Stimulated activated CD4-positive, alpha-beta T cell treated with anti-CD3 and anti-CD28 coated beads, TNF-alpha, amount 100 ng/mL, for 1 hour (primary cell): ENCODE measurements at regions not wholly inside any gene's neighbourhood (a gene's known extent, or its start where the extent isn't known, plus 50 kb on each side); places are given as distances from the start of the nearest gene placed in this dataset.

Experiments
- DNase-seq, 3 donors: peaks; one replicate each; pipeline ENCODE4 v3.0.0-alpha.2; 2020; ENCODE audit warnings: low read depth in 3 of 3, low spot score in 1 of 3

- DNase-seq: no peak
Measured at GRCh38 chr4:67051000-67051789, 494.1 kb downstream of the CENPC start.

DNA sequence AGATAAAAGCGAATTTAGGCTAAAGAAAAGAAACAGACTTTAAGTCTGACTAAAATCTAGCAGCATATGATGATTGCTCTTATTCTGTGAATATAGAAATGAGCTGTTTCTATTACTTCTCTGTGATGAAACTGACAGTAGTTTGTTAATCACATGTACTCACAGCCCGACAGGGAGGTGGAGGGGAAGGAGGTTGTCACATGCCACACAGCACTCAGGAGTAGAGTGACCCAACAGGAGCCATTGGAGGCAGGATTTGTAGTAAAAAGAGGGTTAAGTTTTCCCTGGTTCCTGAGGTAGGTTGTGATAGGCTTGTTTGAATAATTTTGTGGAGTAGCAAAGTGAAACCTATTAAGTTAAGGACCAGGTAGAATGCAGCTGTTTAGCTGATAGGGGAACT lies 495.9 kb downstream of the CENPC start:
- DNase-seq: no peak

- no peak for DNase-seq
Measured at GRCh38 chr4:67048530-67048929, 496.8 kb downstream of the CENPC start.

- DNase-seq: no peak
Measured at GRCh38 chr4:67040315-67040714, 505.0 kb downstream of the CENPC start.

GRCh38 chr4:67038228-67038566 lies 507.1 kb downstream of the CENPC start:
- no peak for DNase-seq

DNA sequence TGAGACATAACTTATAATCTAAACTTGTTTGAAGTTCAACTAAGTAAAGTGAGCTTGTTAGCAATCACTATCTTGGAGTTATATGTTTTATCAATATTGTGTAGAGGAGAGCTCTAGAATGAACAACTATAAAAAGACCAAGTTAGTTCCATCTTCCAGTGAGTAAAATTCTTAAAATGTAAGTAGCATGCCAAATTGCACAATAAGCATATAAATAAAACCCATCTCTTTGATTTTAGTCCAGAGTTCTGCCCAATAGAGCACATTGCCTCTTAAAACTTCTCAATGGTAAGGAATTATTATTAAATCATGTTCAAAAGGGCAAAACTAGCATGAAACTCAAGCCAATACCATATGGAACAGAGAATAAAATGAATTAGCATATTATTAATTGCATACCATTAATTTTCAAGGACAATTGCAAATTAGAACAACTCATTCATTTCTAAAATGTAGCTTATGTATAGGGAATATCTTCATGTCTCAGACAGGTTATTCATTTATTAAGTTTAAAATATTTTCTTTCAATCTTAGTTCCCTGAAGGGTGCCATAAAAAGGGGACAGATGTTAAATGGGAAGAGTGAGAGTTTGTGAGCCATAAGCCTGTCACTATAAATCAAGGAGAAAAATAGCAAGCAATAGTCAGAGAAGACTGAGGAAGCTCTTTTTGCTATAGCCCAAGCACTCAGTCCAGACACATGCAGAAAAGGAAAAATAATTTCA lies 507.6 kb downstream of the CENPC start:
- no peak for DNase-seq

- no peak for DNase-seq
Measured at GRCh38 chr4:67036791-67037190, 508.5 kb downstream of the CENPC start.

GRCh38 chr4:67035986-67036385 lies 509.3 kb downstream of the CENPC start:
- no peak for DNase-seq

GRCh38 chr4:67035501-67035900 lies 509.8 kb downstream of the CENPC start:
- DNase-seq: no peak

DNA sequence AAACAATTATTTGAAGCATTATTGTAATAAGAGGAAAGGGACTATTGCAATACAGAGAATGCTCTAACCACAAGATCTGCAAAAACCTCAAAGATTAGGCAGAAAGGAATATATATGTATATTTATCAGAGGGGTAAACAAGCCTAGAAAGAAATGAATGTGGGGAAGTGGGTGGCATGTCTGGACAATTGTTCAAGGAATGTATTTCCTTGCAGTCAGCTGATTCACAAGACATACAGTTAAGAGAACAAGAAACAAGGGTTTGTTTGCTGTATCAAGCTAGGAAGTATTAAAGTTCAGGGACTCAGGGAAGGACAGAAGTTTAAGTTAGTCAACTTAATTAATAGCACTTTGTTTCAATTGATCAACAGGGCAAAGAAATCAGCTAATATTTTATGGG lies 514.7 kb downstream of the CENPC start:
- no peak for DNase-seq

DNA sequence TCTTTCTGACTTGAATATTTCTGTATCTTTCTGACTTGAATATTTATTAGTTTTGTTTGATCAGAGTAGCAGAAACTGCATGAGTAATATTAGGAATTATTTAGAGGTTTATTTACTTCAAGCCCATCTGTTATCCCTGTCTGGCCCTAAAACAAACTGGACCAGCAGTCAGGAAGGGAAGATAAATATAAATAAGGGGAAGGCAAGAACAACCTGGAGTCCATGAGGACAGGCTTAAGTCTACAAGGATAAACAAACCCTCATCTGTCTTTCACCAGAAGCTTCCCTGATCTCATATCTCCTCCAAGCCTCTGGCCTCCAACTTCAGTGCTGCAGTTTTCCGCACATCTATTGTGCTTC lies 524.9 kb downstream of the CENPC start:
- no peak for DNase-seq

DNA sequence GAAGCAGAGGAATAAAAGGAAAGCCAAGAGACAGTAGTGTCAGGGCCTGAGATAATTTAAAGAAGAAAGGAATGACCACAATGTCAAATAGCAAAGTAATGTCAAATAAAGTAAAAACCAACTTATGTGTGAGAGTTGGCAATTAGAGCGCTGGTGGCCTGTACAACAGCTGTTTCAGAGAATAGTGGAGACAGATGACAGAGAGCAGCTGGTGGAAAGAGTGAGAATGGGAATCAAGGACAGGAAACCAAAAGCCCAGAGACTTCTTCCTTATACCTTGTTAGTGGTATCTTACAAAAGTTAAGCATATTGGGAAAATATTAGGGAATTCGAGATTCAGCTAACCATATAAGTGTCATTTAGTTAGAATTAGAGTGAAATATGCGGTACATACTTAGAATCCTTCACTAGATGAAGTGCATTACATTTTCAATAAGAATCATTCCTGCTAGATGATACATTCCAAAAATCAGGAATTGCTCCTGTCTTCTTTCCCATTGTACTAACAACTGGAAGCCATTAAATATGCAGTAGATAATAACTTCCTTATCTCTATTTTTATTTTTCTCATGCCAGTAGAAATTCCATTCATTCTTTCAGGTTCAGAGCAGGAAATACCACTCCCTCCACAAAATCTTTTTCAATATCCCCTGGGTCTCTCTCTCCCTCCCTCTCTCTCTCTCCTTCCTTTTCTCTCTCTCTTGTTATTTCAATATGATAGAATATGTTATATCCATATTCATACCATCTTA lies 525.4 kb downstream of the CENPC start:
- DNase-seq: no peak

DNA sequence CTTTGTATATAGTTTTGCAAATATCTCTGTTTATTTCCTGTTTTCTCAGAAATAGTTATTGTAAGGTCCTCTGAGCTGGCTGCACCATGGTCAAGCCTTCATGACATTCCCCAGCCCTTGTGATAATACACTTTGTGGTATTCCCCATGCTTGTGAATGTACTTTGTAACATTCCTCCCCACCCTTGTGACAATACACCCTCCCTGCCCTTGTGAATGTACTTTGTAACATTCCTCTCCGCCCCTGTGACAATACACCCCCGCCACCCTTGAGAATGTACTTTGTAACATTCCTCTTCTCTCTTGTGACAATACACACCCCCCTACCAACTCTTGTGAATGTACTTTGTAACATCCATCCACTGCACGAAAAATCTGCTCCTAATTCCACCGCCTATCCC lies 530.7 kb downstream of the CENPC start:
- DNase-seq: no peak

- no peak for DNase-seq
Measured at GRCh38 chr4:67006791-67007190, 538.5 kb downstream of the CENPC start.

DNA sequence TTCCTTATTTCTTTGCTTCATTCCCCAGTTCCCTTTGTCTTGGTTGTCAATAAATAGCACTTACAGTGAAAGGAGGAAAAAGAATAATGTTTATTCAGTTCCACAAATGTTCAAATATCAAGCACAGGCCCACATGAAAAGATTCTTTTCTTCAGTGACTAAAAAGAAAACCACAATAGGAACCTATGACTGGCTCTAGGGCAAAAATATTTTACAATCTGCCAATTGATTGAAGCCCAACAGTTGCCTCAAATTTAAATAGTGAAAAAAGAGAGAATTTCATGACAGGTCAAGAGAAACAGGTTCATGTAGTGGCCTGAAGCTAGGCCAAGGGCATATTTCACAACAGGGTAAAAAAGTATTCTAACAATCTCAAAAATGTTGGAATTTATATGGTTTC lies 553.8 kb downstream of the CENPC start:
- DNase-seq: no peak

DNA sequence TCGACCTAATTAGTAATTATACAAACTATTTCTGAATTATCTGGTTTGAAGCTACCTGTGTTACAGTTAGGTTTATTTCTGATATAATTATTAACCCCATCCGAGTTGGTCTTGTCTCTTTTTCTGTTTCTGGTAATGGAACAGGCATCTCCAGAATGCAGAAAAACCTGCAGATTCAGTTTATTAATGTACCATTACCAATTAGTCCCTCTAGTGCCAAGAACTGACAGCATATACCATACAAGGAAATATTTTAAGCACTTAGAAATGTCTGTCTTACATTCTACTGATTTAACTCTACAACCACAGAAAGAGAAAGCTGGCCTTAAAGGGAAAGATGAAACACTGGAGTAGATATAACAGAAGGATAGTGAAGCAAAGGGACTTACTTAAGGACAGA lies 570.6 kb downstream of the CENPC start:
- no peak for DNase-seq

- DNase-seq: no peak
Measured at GRCh38 chr4:66972087-66972486, 573.2 kb downstream of the CENPC start.

- no peak for DNase-seq
Measured at GRCh38 chr4:66964467-66964866, 580.8 kb downstream of the CENPC start.

GRCh38 chr4:66963084-66963483 lies 582.2 kb downstream of the CENPC start:
- no peak for DNase-seq

GRCh38 chr4:66959207-66959606 lies 586.1 kb downstream of the CENPC start:
- DNase-seq: no peak

- no peak for DNase-seq
Measured at GRCh38 chr4:66956852-66957251, 588.5 kb downstream of the CENPC start.

GRCh38 chr4:66956426-66956825 lies 588.9 kb downstream of the CENPC start:
- no peak for DNase-seq
